ENCODE measurements at regions not wholly inside any gene's neighbourhood (a gene's known extent, or its start where the extent isn't known, plus 50 kb on each side); places are given as distances from the start of the nearest gene placed in this dataset.

DNA sequence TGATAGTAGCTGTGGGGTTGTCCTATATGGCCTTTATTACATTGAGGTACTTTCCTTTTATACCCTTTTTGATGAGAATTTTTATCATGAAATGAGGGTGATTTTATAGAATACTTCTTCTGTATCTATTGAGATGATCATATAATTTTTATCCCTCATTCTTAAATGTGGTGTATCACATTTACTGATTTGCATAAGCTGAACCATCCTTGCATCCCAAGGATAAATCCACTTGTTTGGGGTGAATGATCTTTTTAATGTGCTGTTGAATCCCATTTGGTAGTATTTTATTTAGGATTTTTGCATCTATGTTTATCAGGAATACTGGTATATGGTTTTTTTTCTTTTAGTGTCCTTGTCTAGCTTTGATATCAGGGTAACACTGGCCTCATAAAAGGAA, 84.5 kb upstream of the IL6 start:
- ChIA-PET CTCF (no interaction called here), POLR2A (interaction anchor here (0.9 kb wide), 1 partner anchor 15 kb away, joined by 3 read pairs; no protein-coding TSS in a partner anchor)
- peaks cover 57% of the 10 kb centered on the region for H3K36me3 Mint-ChIP-seq (ENCODE audit: low read depth)
- no peaks in the 10 kb centered on the region for H3K27me3 Mint-ChIP-seq
- H3K27ac Mint-ChIP-seq: peak overlapping the region; percentile 56
- TF ChIP-seq CTCF (IDR thresholded peaks at IDR 0.05): no peak
- H3K4me1 Mint-ChIP-seq: peaks cover 33% of the 10 kb centered on the region
- intact Hi-C loops (cut with micrococcal nuclease): no loop called here
- no peak for ATAC-seq (ENCODE audit: low read depth)
- DNase-seq: no peak
- peaks cover 33% of the 10 kb centered on the region for H3K9me3 Mint-ChIP-seq
- no peak overlapping the region for H3K4me3 Mint-ChIP-seq

- ChIA-PET CTCF (interaction anchor here (1.1 to 1.9 kb wide), 5 partner anchors 20 to 85 kb away, joined by 3 to 4 read pairs (median 3); no protein-coding TSS in a partner anchor), POLR2A (interaction anchor here (0.6 to 2.6 kb wide), 16 partner anchors 16 to 94 kb away, joined by 3 to 23 read pairs (median 4); partner anchors contain the start of gene IL6)
- intact Hi-C loops (cut with micrococcal nuclease): loop anchor here (1.0 to 2.0 kb wide), 5 partner anchors 13 to 86 kb away; no protein-coding TSS in a partner anchor
- peaks cover 42% of the 10 kb centered on the region for H3K36me3 Mint-ChIP-seq (ENCODE audit: low read depth)
- peaks cover 21% of the 10 kb centered on the region for H3K9me3 Mint-ChIP-seq
- H3K27ac Mint-ChIP-seq: peak overlapping the region; percentile 75
- peak; percentile 91 for ATAC-seq (ENCODE audit: low read depth)
- no peaks in the 10 kb centered on the region for H3K27me3 Mint-ChIP-seq
- TF ChIP-seq CTCF (IDR thresholded peaks at IDR 0.05): no peak
- no peak for DNase-seq
- peaks cover 30% of the 10 kb centered on the region for H3K4me1 Mint-ChIP-seq
- peak overlapping the region; percentile 55 for H3K4me3 Mint-ChIP-seq
Measured at GRCh38 chr7:22640269-22640668, 86.7 kb upstream of the IL6 start.

DNA sequence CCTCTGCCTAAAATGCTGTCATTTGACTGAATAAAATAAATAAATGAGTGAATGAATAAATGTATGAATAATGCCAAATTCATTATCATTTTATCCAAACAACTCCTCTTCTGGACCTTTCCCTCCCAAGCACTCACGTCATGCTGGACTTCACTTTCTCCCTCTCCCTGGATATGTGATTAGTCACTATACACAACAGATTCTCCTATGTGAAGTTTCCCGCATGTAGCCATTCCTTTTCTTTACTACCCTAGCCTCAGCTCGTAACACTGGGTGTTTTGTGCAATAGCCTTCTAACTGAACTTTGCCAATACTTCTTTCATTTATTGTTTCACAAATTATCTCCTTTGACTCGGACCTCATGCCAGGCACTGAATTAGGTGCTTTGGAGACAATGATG, 87.6 kb upstream of the IL6 start:
- no peak for DNase-seq
- H3K4me3 Mint-ChIP-seq: no peak overlapping the region
- H3K27me3 Mint-ChIP-seq: no peaks in the 10 kb centered on the region
- peaks cover 45% of the 10 kb centered on the region for H3K36me3 Mint-ChIP-seq (ENCODE audit: low read depth)
- ChIA-PET POLR2A (interaction anchor here (0.6 to 2.6 kb wide), 13 partner anchors 16 to 87 kb away, joined by 3 to 23 read pairs (median 7); partner anchors contain the start of gene IL6), CTCF (interaction anchor here (0.9 to 1.9 kb wide), 6 partner anchors 21 to 86 kb away, joined by 3 to 4 read pairs (median 4); no protein-coding TSS in a partner anchor)
- no peak for TF ChIP-seq CTCF (IDR thresholded peaks at IDR 0.05)
- peak overlapping the region; percentile 75 for H3K27ac Mint-ChIP-seq
- peaks cover 33% of the 10 kb centered on the region for H3K4me1 Mint-ChIP-seq
- no peak for ATAC-seq (ENCODE audit: low read depth)
- H3K9me3 Mint-ChIP-seq: peaks cover 21% of the 10 kb centered on the region
- intact Hi-C loops (cut with micrococcal nuclease): no loop called here

- peaks cover 2% of the 10 kb centered on the region for H3K9me3 Mint-ChIP-seq
- POLR2A ChIA-PET: interaction anchor here (1.1 kb wide), 2 partner anchors 18 to 71 kb away, joined by 4 read pairs; no protein-coding TSS in a partner anchor
- DNase-seq: no peak
- no peak overlapping the region for H3K4me3 Mint-ChIP-seq
- TF ChIP-seq CTCF (IDR thresholded peaks at IDR 0.05): no peak
- CTCF ChIA-PET: no interaction called here
- no peaks in the 10 kb centered on the region for H3K27me3 Mint-ChIP-seq
- no peak for ATAC-seq (ENCODE audit: low read depth)
- intact Hi-C loops (cut with micrococcal nuclease): no loop called here
- H3K4me1 Mint-ChIP-seq: peaks cover 37% of the 10 kb centered on the region
- peaks cover 48% of the 10 kb centered on the region for H3K36me3 Mint-ChIP-seq (ENCODE audit: low read depth)
- no peak overlapping the region for H3K27ac Mint-ChIP-seq
Measured at GRCh38 chr7:22635349-22635748, 91.7 kb upstream of the IL6 start.

GRCh38 chr7:22633954-22634474, 93.0 kb upstream of the IL6 start:
- H3K27me3 Mint-ChIP-seq: no peaks in the 10 kb centered on the region
- peaks cover 53% of the 10 kb centered on the region for H3K36me3 Mint-ChIP-seq (ENCODE audit: low read depth)

More at GRCh38 chr7:22633954-22634474, 93.0 kb upstream of the IL6 start:
- ATAC-seq (ENCODE audit: low read depth) (no peak), DNase-seq (no peak)
- POLR2A ChIA-PET: interaction anchor here (0.5 kb wide), 1 partner anchor 68 kb away, joined by 3 read pairs; no protein-coding TSS in a partner anchor
- H3K4me1 Mint-ChIP-seq: peaks cover 24% of the 10 kb centered on the region
- no peak for TF ChIP-seq CTCF (IDR thresholded peaks at IDR 0.05)
- CTCF ChIA-PET: no interaction called here
- H3K27ac Mint-ChIP-seq: peak overlapping the region; percentile 26
- no peak overlapping the region for H3K4me3 Mint-ChIP-seq
- intact Hi-C loops (cut with micrococcal nuclease): loop anchor here (2.0 kb wide), 1 partner anchor 15 kb away; no protein-coding TSS in a partner anchor
- H3K9me3 Mint-ChIP-seq: peaks cover under 1% of the 10 kb centered on the region

Data from activated B cell treated with CpG ODN at 0.5 μM for 24 hours (primary cell).